HepG2 (cell line): ENCODE measurements at regions not wholly inside any gene's neighbourhood (a gene's known extent, or its start where the extent isn't known, plus 50 kb on each side); places are given as distances from the start of the nearest gene placed in this dataset.

ENCODE experiments used
- GFI1 ChIP-seq: sonication (generic); formaldehyde crosslinking; IDR thresholded peaks from 2 replicates; pipeline ENCODE4 v1.5.0; 2020; ENCODE audit warnings: missing genetic modification reagents, mild to moderate bottlenecking, borderline replicate concordance
- HNF4A ChIP-seq: sonication (generic); formaldehyde crosslinking; IDR thresholded peaks from 2 replicates; pipeline ENCODE4 v1.4.0; 2020; ENCODE audit warnings: missing genetic modification reagents
- RFX3 ChIP-seq: IDR thresholded peaks from 2 replicates; pipeline ENCODE4 v1.6.1; 2016; ENCODE audit warnings: missing biosample characterization, missing genetic modification reagents
- STAT5B ChIP-seq: sonication (generic); formaldehyde crosslinking; IDR thresholded peaks from 2 replicates; pipeline ENCODE4 v1.4.0; 2020; ENCODE audit warnings: missing genetic modification reagents
- THRA ChIP-seq: sonication (generic); formaldehyde crosslinking; IDR thresholded peaks from 2 replicates; pipeline ENCODE4 v1.4.0; 2020; ENCODE audit warnings: missing genetic modification reagents, borderline replicate concordance
- YEATS4 ChIP-seq: sonication (generic); formaldehyde crosslinking; IDR thresholded peaks from 2 replicates; pipeline ENCODE4 v1.4.0; 2020; ENCODE audit warnings: missing genetic modification reagents, borderline replicate concordance
- ZBTB33 ChIP-seq: sonication (generic); formaldehyde crosslinking; IDR thresholded peaks from 2 replicates; pipeline ENCODE4 v1.4.0; 2020; ENCODE audit warnings: missing genetic modification reagents
- ZKSCAN1 ChIP-seq: fragments of 150-350 bp; IDR thresholded peaks from 2 replicates; pipeline ENCODE4 v1.6.1; 2014; ENCODE audit warnings: low read length
- ZNF24 ChIP-seq: fragments of 450-650 bp; IDR thresholded peaks from 2 replicates; pipeline ENCODE4 v1.6.1; 2017; ENCODE audit warnings: antibody characterized with exemption, mild to moderate bottlenecking
- ZNF513 ChIP-seq: sonication (generic); formaldehyde crosslinking; conservative IDR thresholded peaks from 2 replicates; pipeline ENCODE4 v1.5.0; 2020; ENCODE audit warnings: missing genetic modification reagents
- ZNF619 ChIP-seq: sonication (generic); formaldehyde crosslinking; IDR thresholded peaks from 2 replicates; pipeline ENCODE4 v1.4.0; 2020; ENCODE audit warnings: mild to moderate bottlenecking, missing genetic modification reagents
- ZSCAN29 ChIP-seq: sonication (generic); formaldehyde crosslinking; conservative IDR thresholded peaks from 2 replicates; pipeline ENCODE4 v1.4.0; 2020; ENCODE audit warnings: mild to moderate bottlenecking, missing genetic modification reagents
- TF ChIP-seq, protein P1 (sequence below): sonication (generic); formaldehyde crosslinking; IDR thresholded peaks from 2 replicates; pipeline ENCODE4 v1.5.1; 2020; ENCODE audit warnings: mild to moderate bottlenecking, moderate library complexity, missing genetic modification reagents
- TF ChIP-seq, protein P2 (sequence below): sonication (generic); formaldehyde crosslinking; IDR thresholded peaks from 2 replicates; pipeline ENCODE4 v1.4.0; 2020; ENCODE audit warnings: missing genetic modification reagents
- TF ChIP-seq, protein P3 (sequence below): sonication (generic); formaldehyde crosslinking; IDR thresholded peaks from 2 replicates; pipeline ENCODE4 v1.4.0; 2020; ENCODE audit warnings: mild to moderate bottlenecking, missing genetic modification reagents
- TF ChIP-seq, protein P4 (sequence below): sonication (generic); formaldehyde crosslinking; IDR thresholded peaks from 2 replicates; pipeline ENCODE4 v1.9.0; 2022; ENCODE audit warnings: low read depth, missing genetic modification reagents

GRCh38 chr2:8119782-8120505, 561.9 kb upstream of the ID2 start (continued):
- peak; percentile 49; the same call in 1 of the 2 replicates for TF ChIP-seq ZBTB33
- TF ChIP-seq ZNF513 (CRISPR knock-in tag): no peak
- peak; percentile 77; the same call in 1 of the 2 replicates for TF ChIP-seq THRA
- TF ChIP-seq, protein P1, sequence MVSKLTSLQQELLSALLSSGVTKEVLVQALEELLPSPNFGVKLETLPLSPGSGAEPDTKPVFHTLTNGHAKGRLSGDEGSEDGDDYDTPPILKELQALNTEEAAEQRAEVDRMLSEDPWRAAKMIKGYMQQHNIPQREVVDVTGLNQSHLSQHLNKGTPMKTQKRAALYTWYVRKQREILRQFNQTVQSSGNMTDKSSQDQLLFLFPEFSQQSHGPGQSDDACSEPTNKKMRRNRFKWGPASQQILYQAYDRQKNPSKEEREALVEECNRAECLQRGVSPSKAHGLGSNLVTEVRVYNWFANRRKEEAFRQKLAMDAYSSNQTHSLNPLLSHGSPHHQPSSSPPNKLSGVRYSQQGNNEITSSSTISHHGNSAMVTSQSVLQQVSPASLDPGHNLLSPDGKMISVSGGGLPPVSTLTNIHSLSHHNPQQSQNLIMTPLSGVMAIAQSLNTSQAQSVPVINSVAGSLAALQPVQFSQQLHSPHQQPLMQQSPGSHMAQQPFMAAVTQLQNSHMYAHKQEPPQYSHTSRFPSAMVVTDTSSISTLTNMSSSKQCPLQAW (CRISPR knock-in tag): peak; percentile 91
- TF ChIP-seq STAT5B (CRISPR knock-in tag): no peak; the same call in 1 of the 2 replicates
- TF ChIP-seq HNF4A: peak; percentile 86
- TF ChIP-seq ZNF619 (CRISPR knock-in tag): no peak
- TF ChIP-seq, protein P2, sequence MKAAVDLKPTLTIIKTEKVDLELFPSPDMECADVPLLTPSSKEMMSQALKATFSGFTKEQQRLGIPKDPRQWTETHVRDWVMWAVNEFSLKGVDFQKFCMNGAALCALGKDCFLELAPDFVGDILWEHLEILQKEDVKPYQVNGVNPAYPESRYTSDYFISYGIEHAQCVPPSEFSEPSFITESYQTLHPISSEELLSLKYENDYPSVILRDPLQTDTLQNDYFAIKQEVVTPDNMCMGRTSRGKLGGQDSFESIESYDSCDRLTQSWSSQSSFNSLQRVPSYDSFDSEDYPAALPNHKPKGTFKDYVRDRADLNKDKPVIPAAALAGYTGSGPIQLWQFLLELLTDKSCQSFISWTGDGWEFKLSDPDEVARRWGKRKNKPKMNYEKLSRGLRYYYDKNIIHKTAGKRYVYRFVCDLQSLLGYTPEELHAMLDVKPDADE (CRISPR knock-in tag): no peak
- no peak; the same call in 1 of the 2 replicates for TF ChIP-seq YEATS4 (CRISPR knock-in tag)
- peak; percentile 91 for TF ChIP-seq GFI1
- no peak for TF ChIP-seq RFX3 (CRISPR knock-in tag)
- TF ChIP-seq, protein P3, sequence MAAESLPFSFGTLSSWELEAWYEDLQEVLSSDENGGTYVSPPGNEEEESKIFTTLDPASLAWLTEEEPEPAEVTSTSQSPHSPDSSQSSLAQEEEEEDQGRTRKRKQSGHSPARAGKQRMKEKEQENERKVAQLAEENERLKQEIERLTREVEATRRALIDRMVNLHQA: no peak
- no peak for TF ChIP-seq ZKSCAN1
- TF ChIP-seq ZSCAN29 (CRISPR knock-in tag): peak; percentile 93; the same call in 1 of the 2 replicates
- TF ChIP-seq ZNF24: no peak
- TF ChIP-seq, protein P4, sequence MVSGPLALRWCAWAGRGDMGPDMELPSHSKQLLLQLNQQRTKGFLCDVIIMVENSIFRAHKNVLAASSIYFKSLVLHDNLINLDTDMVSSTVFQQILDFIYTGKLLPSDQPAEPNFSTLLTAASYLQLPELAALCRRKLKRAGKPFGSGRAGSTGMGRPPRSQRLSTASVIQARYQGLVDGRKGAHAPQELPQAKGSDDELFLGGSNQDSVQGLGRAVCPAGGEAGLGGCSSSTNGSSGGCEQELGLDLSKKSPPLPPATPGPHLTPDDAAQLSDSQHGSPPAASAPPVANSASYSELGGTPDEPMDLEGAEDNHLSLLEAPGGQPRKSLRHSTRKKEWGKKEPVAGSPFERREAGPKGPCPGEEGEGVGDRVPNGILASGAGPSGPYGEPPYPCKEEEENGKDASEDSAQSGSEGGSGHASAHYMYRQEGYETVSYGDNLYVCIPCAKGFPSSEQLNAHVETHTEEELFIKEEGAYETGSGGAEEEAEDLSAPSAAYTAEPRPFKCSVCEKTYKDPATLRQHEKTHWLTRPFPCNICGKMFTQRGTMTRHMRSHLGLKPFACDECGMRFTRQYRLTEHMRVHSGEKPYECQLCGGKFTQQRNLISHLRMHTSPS (CRISPR knock-in tag): no peak
